Left ventricle myocardium inferior (tissue), 1 donor: ENCODE measurements at regions not wholly inside any gene's neighbourhood (a gene's known extent, or its start where the extent isn't known, plus 50 kb on each side); places are given as distances from the start of the nearest gene placed in this dataset.

Experiments
- DNase-seq: peaks from one replicate; pipeline ENCODE4 v3.0.0-alpha.2; 2020
- H3K27ac ChIP-seq: fragments of 200-600 bp; replicated peaks from 2 replicates; pipeline ENCODE4 v1.8.0; 2021
- H3K27me3 ChIP-seq: fragments of 200-600 bp; 2 replicates; pipeline ENCODE4 v1.8.0; 2021; ENCODE audit warnings: low read depth
- H3K36me3 ChIP-seq: fragments of 200-600 bp; 2 replicates; pipeline ENCODE4 v1.8.0; 2021
- H3K4me1 ChIP-seq: fragments of 200-600 bp; 2 replicates; pipeline ENCODE4 v1.8.0; 2021
- H3K4me3 ChIP-seq: fragments of 200-600 bp; 2 replicates; pipeline ENCODE4 v1.8.0; 2021; ENCODE audit warnings: mild to moderate bottlenecking, moderate library complexity
- H3K9me3 ChIP-seq: fragments of 200-600 bp; replicated peaks from 2 replicates; pipeline ENCODE4 v1.8.0; 2021
- intact Hi-C: fragments of 100-400 bp; cut with micrococcal nuclease; formaldehyde crosslinking; loops from one replicate; pipeline ENCODE4 v1.11.0; 2022
- TF ChIP-seq, protein P1 (sequence below): fragments of 200-600 bp; IDR thresholded peaks from 2 replicates; pipeline ENCODE4 v1.8.0; 2021; ENCODE audit warnings: antibody characterized with exemption, mild to moderate bottlenecking, borderline replicate concordance
- donor health status: DM: no; HTN: yes; CAD: no; lungs with severe emphysema.

DNA sequence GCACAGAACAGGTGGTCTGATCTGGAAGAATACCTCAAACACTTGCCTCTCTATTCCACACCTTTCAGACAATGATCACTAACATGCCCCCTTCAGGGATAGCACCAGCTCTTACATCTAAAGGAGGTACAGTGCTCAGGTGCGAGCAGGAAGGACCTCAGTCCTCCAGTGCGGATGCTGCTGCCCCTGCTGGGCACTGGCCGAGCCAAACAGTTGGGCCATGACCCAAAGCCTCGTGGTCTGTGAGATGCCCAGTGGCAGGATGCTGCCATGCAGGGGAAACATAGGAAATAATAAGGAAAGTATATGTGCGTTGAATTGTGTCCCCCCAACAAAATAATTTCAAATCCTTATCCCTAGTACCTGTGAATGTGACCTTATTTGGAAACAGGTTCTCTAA, 243.7 kb downstream of the NDUFA10 start:
- TF ChIP-seq, protein P1, sequence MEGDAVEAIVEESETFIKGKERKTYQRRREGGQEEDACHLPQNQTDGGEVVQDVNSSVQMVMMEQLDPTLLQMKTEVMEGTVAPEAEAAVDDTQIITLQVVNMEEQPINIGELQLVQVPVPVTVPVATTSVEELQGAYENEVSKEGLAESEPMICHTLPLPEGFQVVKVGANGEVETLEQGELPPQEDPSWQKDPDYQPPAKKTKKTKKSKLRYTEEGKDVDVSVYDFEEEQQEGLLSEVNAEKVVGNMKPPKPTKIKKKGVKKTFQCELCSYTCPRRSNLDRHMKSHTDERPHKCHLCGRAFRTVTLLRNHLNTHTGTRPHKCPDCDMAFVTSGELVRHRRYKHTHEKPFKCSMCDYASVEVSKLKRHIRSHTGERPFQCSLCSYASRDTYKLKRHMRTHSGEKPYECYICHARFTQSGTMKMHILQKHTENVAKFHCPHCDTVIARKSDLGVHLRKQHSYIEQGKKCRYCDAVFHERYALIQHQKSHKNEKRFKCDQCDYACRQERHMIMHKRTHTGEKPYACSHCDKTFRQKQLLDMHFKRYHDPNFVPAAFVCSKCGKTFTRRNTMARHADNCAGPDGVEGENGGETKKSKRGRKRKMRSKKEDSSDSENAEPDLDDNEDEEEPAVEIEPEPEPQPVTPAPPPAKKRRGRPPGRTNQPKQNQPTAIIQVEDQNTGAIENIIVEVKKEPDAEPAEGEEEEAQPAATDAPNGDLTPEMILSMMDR = no peak

DNA sequence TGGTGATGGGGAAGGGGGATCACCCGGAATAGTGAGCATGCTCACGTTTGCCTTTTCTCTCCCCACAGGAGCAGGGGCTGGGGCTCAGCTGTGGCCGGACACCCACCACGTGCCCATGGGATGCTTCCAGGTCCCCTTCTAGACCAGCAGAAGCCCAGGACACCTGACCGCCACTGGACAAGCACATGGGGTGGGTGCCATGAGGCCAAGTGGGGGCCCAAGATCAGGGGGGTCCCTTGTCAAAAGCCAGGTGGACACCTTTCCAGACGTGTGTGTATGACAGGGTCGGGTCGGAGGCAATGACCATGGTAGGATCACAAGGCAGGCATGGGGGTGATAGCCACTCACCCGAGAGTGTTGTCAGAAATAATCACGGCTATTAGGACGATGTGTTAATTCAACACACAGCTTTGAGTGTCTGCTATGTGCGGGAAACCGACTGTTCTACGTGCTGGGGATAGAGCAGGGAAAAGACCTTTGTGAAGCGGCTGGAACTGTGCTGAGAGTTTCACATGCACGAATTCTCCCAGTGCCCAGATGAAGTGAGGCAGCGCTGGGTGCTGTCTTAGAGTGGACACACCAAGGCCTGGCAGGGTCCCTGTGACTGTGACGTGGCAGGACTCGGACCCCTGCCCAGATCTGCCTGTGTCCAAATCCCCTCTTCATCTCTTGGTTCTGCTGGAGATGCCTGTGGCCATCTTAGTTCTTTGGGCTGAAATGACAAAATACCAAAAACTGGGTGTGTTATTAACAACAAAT, 244.7 kb downstream of the NDUFA10 start:
- H3K27ac ChIP-seq = no peak overlapping the region
- TF ChIP-seq, protein P1 = no peak
- no peak for DNase-seq
- no peaks in the 10 kb centered on the region for H3K4me1 ChIP-seq
- intact Hi-C loops = no loop called here
- no peak overlapping the region for H3K4me3 ChIP-seq
- no peaks in the 10 kb centered on the region for H3K9me3 ChIP-seq
- H3K36me3 ChIP-seq = no peaks in the 10 kb centered on the region
- peaks cover 64% of the 10 kb centered on the region for H3K27me3 ChIP-seq

More for the DNA sequence above, 243.7 kb downstream of the NDUFA10 start:
- Histone ChIP-seq H3K36me3 (no peaks in the 10 kb centered on the region), H3K27me3 (peaks cover 61% of the 10 kb centered on the region), H3K9me3 (peaks cover 9% of the 10 kb centered on the region), H3K4me3 (no peak overlapping the region), H3K4me1 (no peaks in the 10 kb centered on the region), H3K27ac (no peak overlapping the region)
- intact Hi-C loops = no loop called here
- no peak for DNase-seq

DNA sequence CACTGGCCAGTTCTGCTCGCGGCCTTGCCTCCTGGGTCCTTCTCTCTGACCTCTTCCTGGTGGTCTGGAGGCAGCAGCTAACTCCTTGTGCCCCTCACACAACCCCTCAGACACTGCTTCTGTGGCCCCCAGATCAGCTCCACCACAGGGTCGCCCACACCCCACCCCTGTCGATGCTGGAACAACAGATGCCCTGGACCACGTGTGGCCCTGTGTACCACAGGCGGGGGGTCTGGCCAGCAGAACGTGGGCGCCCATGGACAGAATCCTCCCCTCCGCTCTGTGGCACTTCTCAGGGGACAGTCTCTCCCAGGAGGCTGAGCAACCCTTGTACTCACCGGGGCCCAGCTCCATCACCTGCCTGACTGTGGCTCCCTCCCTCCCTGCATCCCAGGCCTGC, 245.6 kb downstream of the NDUFA10 start:
- H3K36me3 ChIP-seq = no peaks in the 10 kb centered on the region
- H3K27me3 ChIP-seq = peaks cover 69% of the 10 kb centered on the region
- no peaks in the 10 kb centered on the region for H3K4me1 ChIP-seq
- TF ChIP-seq, protein P1 = no peak
- intact Hi-C loops = no loop called here
- no peaks in the 10 kb centered on the region for H3K9me3 ChIP-seq
- no peak for DNase-seq
- H3K4me3 ChIP-seq = no peak overlapping the region
- no peak overlapping the region for H3K27ac ChIP-seq

DNA sequence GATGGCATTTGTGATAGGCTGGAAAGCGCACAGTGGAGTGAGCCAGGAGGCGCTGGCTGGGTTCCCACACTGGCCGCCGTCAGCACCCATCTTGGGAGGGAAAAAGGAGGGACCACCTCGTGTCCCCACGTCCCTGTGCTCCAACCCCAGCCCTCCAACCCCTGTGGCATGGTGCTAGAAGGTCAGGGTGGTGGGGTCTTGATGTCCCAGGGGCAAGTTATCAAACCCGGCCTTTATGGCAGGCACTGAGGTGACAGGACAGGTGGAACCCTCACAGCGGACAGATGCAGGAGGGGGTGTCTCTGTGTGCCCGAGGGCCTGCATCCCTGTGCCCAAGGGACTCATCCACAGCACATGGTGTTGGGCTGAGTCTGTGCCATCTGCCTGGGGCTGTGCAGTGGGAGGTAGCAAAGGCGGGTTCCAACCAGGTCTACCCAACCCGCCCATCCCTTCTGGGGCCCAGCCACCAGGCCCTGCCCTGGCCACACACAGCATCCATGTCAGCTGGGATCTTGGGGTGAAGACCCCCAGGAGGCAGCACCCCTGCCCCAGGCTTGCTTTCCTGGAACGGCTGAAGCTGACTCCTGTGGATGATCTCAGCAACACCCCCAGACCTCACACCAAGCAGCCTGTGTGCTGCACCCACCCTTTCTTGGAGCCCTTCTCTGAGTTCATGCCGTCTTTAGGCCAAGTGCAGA, 246.1 kb downstream of the NDUFA10 start:
- Histone ChIP-seq H3K36me3 (no peaks in the 10 kb centered on the region), H3K27ac (no peak overlapping the region), H3K27me3 (peaks cover 75% of the 10 kb centered on the region), H3K4me1 (no peaks in the 10 kb centered on the region), H3K4me3 (no peak overlapping the region), H3K9me3 (no peaks in the 10 kb centered on the region)
- TF ChIP-seq, protein P1 = no peak
- no peak for DNase-seq
- intact Hi-C loops = no loop called here

DNA sequence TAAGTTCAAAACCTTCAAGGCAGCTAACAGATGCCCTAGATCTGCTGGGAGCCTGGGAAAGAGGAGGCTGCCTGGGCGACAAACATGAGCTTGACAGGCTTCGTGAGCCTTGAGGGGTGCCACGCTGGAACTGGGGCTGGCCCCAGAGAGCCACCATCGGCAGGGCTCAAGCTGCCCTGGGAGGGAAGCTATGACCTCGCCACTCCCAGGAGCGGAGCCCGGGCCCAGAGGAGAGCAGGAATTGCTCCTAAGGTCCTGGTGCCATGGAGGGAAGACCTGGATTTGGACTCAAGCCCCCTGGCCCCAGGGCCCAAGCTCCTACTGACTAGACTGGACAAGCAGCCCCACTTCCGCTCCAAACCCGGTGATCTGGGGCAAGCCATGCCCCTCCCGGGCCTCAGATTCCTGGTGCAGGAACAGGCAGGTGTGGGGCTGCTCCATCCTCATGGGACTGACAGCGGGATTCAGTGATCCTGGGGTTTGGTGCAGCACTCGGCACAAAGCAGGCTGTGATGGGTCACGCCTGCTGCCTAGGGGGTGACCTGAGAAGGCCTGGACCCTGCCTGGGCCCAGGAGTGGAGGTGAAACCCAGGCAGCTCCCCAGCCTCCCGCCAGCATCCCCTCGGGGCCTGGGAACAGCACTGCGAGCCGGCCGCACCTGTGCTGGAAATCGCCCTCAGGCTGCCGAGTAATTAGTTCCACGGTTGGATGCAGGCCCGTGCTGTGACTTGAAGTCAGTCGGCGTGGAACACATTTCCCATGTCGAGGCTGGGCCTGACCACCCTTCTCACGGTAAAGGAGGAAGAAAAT, 246.9 kb downstream of the NDUFA10 start:
- DNase-seq = no peak
- peaks cover 83% of the 10 kb centered on the region for H3K27me3 ChIP-seq

More for the DNA sequence above, 246.9 kb downstream of the NDUFA10 start:
- no peak overlapping the region for H3K27ac ChIP-seq
- no peaks in the 10 kb centered on the region for H3K36me3 ChIP-seq
- no peaks in the 10 kb centered on the region for H3K9me3 ChIP-seq
- H3K4me1 ChIP-seq = no peaks in the 10 kb centered on the region
- intact Hi-C loops = no loop called here
- TF ChIP-seq, protein P1 = no peak
- no peak overlapping the region for H3K4me3 ChIP-seq
